SK-N-SH treated with all-trans-retinoic acid at 6 μM for 48 hours (cell line): ENCODE measurements at regions not wholly inside any gene's neighbourhood (a gene's known extent, or its start where the extent isn't known, plus 50 kb on each side); places are given as distances from the start of the nearest gene placed in this dataset.
"Not testable (repeated sequence)": the region's sequence is repeated elsewhere in the genome, so short reads cannot be mapped to it uniquely, and the experiment has no call there.

Experiments used
- ARNTL ChIP-seq: fragments of 450-650 bp; formaldehyde crosslinking; IDR thresholded peaks from 2 replicates; pipeline ENCODE4 v1.5.0; 2020; ENCODE audit warnings: low read depth, mild to moderate bottlenecking, moderate library complexity, borderline replicate concordance
- BACH2 ChIP-seq: fragments of 250-450 bp; sonication (Bioruptor Pico); IDR thresholded peaks from 2 replicates; pipeline ENCODE4 v1.9.0; 2021; ENCODE audit warnings: mild to moderate bottlenecking, borderline replicate concordance
- PPARA ChIP-seq: fragments of 250-450 bp; sonication (Bioruptor Pico); IDR thresholded peaks from 2 replicates; pipeline ENCODE4 v1.5.0; 2020; ENCODE audit warnings: mild to moderate bottlenecking, borderline replicate concordance
- ZFP3 ChIP-seq: fragments of 250-450 bp; sonication (Bioruptor Pico); IDR thresholded peaks from 2 replicates; pipeline ENCODE4 v1.5.0; 2020; ENCODE audit warnings: mild to moderate bottlenecking, moderate library complexity

DNA sequence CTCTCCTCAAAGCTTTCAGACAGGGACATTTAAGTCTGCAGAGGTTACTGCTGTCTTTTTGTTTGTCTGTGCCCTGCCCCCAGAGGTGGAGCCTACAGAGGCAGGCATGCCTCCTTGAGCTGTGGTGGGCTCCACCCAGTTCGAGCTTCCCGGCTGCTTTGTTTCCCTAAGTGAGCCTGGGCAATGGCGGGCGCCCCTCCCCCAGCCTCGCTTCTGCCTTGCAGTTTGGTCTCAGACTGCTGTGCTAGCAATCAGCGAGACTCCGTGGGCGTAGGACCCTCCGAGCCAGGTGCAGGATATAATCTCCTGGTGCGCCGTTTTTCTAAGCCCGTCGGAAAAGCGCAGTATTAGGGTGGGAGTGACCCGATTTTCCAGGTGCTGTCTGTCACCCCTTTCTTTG lies 78.7 kb downstream of the DYNAP start:
- not testable (repeated sequence) for TF ChIP-seq BACH2, PPARA, ZFP3, ARNTL (CRISPR knock-in tag)
